HG03558 (cell line): ENCODE measurements at regions not wholly inside any gene's neighbourhood (a gene's known extent, or its start where the extent isn't known, plus 50 kb on each side); places are given as distances from the start of the nearest gene placed in this dataset.
"Not testable (repeated sequence)": the region's sequence is repeated elsewhere in the genome, so short reads cannot be mapped to it uniquely, and the experiment has no call there.

ENCODE experiments used
- ATAC-seq: cut with Tn5 transposase; IDR thresholded peaks from one replicate; pipeline ENCODE4 v1.9.1; 2021; ENCODE audit warnings: moderate number of reproducible peaks; ENCODE audit not compliant: unreplicated experiment; ENCODE audit errors: extremely low read depth

DNA sequence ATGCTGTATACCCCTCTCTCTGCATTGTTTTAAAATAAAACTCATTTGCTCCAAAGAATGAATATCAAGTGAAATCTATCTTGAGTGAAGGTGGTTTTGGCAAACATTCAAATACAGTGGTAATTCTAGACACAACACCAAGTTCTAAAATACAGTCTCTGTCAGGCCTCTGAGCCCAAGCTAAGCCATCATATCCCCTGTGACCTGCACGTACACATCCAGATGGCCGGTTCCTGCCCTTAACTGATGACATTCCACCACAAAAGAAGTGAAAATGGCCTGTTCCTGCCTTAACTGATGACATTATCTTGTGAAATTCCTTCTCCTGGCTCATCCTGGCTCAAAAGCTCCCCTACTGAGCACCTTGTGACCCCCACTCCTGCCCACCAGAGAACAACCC, 1201.5 kb downstream of the FLRT2 start:
- not testable (repeated sequence) for ATAC-seq

DNA sequence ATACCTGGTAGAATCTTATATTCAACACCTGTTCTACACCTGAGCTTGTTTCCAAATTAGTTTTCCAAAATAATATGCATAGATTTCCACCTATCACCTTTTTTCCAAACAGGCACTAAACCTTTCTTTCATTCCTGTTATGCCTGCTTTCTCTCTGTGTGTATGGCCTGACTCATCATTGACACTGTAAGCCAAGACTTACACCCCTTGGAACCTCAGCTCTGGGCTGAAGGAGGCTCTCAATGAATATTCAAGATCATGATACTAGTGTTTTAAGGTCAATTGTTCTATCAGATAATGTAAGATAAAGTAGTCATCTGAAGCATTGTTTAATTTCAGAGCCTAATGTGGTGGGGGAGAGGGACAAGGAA, 1193.3 kb downstream of the FLRT2 start:
- ATAC-seq, result no peak

DNA sequence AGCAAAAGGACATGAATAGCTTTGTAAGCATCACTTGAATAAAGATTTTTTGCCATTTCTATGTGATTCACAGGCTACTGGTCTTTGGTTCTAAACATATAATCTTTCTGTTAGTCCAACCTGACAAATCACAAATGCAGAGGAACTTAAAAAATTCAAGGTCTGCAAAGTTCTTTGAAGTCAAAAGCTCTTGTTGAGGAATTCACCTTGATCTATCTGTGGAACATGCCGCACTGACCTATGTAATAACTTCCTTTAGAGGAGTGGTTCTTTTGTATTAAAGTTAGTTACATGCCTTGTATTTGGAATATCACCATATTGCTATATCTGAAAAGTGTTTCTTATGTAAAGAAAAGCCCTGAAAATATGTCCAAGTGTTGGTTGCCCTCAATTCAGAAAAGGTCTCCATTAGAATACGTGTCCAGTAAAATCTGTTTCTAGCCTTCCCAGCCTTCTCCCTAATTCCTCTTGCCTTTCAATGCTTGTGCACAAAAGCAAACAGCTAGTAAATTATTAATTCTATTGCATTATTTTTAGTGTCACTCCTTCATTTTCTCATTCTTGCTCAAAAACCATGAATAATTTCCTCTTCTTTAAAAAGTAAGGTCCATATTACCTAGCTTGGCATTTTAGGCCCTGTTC, 1192.8 kb downstream of the FLRT2 start:
- no peak for ATAC-seq

DNA sequence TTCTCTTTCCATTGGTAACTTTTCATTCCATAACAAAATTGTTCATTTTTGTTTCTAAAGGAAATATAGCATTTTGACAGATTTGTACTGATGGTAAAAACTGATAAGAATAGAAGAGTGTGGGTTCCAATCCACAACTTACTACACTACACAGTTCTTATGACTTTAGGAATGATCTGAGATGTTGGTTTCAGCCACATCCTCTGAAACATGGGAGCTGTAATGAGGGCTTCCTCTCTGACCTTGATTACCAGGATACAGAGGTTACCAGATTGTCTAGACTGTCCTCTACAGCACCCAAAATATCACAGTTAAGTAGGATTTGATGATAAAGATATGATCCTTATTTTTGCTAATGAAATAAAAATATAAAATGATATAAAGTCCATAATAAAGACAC, 1184.6 kb downstream of the FLRT2 start:
- no peak for ATAC-seq

DNA sequence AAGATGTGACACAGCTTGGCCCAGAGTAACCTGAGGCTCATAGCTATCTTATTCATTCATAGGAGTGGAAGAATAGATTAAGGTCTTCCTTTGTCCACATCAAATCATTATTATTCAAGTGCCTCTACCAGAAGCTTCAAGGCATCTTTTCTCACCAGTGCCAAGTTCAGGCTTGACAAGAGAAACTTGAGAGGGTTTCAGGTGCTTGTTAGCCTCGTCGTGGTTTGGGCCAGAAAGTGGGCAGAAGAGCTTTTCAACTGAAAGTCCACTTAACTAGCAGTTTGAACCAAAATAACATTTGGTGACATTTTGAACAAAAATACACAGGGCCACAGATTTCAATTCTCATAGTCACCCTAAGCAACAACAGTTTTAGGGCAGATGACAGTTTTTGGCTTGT, 1184.2 kb downstream of the FLRT2 start:
- ATAC-seq, result no peak

DNA sequence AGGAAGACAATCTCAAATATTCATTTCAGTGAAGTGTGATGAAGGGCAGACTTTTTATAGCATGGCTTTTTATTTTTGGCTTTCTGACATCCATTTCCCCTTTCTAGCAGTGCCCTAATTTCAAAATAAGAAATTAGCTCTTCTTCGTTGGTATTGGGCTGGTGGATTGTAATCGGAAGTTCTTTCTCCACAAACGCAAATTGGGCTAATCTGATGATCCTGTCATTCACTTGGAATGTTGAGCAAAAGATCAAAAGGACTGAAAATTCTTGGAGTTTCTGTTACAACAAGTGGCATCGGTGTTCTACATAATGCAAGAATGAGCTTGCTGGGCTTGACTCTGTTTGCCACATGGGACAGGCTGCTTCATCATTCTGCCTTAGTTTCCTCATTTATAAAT, 1182.8 kb downstream of the FLRT2 start:
- no peak for ATAC-seq

DNA sequence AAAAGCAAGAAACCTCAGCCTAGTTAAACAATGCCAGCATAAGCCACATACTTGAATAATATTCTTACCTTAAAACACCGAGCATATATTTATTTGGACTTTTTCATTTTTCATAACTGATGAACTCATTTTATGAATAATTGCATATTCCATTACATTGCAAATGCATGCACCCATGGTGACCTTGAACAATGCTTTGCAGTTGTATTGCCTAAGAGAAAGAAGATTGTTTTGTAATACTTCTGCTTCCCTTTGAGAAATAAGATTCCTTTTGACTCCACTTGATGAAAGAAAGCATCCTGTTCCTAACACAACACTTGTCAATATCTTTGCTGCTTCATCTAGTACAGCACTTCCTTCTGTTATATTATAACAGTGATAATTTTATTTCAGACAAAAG, 1182.2 kb downstream of the FLRT2 start:
- no peak for ATAC-seq

DNA sequence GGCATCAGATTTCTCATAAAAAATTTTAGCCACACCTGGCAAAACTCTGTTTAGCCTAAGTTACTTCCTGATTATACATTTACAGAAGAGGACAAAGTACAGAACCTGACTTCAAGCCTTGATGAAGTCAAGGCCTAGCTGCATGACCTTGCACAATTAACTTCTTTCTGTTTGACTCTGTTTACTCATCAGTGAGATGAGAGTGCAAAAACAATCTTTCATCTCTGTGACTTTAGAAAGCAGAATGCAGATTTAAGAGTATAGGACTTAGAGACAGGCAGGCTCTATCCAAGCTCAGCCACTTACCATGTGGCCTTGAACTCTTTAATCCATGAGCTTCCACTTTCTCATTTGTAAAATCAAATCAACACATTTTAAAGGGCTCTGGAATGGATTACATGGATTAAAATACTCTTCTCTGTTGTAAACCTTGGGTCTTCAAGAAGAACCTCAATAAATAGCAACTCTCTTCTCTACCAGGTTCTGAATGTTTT, 1178.9 kb downstream of the FLRT2 start:
- ATAC-seq, result no peak

DNA sequence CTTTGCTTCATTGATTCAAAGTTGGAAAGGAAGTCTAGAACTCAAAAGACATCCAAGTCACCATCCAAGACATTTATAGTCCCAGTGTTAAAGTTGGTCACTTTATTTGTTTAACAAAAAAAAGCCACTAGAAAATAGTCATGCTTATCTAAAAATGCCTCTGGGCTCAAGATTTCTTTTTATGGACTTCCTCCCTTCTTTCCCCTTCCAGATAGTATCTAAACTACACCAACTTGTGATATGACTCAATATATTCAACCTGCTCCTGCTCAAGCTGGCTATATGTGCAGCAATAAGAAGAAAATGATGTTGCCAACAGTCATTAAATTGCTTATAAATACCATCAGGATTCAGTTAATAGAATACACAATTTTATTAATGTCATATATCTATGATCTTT, 1177.1 kb downstream of the FLRT2 start:
- no peak for ATAC-seq

DNA sequence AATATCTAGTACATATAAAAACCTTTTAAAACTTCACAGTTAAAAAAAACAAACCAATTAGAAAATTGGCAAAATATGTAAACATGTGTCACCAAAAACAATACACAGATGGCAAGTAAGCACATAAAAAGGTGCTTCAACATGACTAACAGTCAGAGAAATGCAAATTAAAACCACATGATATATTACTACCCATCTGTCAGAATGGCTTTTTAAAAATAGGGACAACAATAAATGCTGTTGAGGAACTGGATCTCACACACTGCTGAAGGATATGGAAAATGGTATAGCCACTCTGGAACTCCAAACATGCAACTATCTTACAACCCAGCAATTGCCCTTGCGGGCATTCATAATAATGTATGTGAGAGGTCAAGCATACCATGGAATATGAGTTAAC, 1153.6 kb downstream of the FLRT2 start:
- no peak for ATAC-seq

DNA sequence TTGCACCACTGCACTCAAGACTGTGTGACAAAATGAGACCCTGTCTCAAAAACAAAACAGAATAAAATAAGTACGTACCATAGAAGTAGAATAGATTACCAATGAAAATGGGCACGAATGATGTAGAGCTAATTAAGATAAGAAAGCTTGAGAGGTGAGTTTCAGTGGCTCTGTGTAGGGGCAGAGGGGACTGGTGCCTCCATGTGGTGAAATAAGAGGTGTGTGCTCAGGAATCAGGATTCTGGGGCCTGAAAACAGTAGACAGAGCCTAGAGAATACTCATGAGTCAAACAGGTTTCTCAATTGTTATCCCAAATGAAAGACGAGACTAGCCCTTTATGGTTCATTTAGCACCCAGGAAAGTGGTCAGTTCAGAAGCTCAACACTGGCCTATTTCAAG, 1145.1 kb downstream of the FLRT2 start:
- ATAC-seq, result no peak

DNA sequence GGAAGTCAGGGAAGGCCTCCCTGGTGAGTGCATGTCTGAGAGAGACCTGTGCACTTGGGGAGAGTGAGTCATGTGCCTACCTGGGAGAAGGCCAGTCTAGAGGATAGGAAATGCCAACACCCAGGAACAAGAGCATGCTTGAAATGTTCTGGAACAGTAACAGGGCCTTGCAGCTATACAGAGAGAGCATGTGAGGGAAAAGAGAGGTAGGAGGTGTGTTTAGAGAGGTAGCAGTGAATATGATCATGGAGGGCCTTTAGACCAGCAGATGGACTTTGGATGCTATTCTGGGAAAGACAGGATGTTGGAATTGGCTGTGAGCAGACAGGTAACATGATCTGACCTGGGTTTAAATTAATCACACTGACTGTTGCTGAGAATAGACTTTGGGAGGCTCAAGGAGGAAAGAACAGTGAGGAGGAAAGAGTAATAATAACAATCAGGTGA, 1143.6 kb downstream of the FLRT2 start:
- no peak for ATAC-seq

DNA sequence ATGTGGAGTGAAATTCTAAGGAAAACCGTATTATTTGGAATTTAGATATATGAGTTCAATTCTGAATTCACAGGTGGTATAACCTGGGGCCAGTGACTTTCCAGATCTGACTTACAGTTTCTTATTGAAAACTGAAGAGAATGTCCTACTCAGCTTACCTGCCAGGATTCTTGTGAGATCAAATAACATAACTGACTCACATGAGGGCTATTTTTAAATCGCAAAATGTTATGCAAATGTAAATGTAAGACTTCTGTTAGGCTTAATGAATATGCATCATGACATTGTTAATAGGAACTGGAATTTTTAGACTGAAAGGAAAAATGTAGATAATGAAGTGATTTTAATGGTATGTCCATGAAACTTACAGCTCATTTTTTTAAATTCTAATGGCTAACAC, 1142.1 kb downstream of the FLRT2 start:
- no peak for ATAC-seq

DNA sequence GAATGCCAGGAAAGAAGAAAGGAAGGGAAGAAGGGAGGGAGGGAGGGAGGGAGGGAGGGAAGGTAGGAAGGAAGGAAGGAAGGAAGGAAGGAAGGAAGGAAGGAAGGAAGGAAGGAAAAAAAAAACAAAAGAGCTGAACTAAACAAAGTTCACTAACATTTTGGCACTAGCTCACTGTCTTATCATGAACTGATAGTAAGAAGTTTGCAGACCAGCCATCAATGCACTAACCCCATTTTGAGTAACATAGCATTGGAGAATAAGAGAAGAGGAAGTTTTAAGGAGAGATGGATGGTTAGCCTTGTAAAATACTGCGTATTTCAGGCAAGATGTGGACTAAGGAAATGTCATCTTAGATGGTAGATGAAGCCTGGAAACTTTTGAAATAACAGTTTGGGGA, 1136.0 kb downstream of the FLRT2 start:
- no peak for ATAC-seq

DNA sequence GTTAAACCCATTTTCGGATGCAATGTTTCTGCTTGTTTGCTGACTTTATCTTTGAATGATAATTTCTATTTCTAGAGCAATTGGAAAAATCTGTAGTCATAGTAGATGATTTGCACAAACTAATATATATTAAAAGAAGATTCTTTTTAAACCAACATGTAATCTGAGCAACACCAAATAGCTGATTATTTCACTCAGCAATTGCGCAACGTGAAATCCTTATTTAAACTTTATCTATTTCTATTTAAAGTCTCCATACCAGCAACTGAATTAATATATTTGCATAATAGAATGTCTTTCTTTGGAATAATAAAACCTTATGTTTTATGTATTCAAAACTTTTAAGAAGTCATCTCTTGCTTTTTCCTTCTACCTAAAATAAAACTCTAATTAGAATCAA, 1132.4 kb downstream of the FLRT2 start:
- ATAC-seq, result no peak

DNA sequence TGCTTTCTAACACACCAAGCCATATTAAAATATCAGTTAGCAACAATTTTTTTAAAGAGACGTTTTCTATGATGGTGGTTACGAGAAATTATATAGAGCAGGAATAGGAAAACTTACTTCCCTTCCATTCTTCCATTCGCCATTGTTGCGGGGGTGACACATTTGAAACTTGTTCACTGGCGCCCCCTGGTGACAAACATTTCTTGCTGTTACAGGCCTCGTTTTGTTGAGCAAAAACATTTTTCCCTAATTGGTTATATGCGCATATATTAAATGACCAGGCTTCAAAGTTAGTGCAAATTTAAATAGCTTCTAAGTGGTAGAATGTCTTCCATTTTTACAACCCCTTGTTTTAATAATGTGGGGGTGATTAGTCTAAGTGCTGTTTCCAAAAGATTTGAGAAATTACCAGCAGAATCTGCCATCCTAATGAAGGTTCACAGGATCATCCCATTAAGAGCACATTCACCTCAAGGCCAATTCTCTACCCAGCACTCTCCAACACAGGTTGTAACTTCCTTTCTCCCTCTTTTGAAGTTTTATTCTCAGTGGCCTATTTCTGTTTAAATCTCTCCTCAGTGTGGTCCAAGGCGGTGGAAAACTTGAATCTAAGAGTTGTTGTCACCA, 1124.7 kb downstream of the FLRT2 start:
- ATAC-seq, result no peak

DNA sequence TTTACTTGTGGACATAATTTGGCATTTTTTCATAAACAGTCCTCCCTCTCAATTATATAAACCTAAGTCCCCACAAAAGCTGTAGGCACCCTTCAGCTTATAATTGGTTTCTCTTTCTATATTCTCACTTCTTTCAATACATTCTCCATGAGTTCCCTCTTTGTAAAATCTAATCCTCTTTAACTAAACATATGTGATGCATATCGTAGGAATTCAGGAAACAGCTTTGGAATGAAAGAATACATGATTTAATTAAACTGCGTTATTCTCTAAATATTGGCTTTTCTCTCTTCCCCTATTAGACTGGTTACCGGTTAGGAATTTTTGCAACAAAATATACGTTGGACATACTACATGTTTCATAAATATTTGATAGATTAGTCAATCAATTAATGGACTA, 1122.6 kb downstream of the FLRT2 start:
- no peak for ATAC-seq

DNA sequence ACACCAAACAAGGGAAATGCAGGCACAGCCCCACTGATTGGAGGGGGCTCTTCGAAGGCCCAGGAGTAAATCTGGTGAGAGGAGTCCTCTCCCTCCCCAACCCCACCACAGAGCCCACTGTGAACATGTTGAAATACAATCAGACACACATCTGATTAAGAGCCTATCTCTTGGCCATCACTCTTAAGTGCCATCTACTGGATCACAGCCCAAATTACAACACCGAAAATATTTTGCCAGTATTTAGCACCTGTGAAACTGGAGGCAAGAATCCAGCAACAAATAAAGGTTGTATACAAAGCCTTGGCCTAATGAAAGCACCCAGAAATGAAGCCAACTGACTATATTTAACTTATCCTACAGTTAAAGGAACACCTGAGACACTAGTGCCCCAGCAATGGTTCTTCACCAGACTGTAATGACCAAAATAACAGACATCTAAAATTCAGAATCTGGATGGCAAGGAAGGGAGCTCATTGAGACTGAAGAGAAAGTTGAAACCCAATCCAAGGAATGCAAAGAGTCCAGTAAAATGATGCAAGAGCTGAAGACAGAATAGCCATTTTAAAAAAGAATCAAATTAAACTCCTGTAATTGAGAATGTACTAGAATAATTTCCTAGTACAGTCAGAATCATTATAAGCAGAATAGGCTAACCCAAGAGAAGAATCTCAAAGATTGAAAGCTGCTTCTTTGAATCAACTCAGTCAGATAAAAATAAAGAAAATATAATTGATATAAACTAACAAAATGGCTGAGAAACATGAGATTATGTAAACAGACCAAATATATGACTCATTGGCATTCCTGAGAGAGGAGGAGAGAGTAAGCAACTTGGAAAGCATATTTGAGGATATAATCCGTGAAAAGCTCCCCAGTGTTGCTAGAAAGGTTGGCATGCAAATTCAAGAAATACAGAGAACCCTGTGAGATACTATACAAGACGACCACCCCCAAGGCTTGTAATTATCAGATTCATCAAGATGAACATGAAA, 1117.0 kb downstream of the FLRT2 start:
- ATAC-seq, result no peak

DNA sequence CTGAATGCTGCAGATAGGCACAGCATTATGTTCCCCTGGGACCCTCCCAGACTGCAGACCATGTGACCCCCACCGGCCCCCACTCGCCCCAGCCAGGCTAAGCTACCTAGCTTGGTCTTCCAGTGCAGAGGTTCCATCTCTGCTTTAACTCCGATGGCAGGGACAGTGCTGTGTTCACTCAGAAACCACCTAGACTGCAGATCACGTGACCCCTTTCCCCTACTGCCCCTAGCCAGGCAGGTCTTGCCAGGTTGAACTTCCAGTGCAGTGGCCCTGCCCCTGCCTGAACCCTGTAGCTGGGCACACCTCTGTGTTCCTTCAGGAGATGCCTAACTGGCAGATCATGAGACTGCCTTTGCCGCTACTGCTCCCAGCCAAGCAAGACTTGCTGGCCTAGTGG, 1116.2 kb downstream of the FLRT2 start:
- ATAC-seq, result no peak

DNA sequence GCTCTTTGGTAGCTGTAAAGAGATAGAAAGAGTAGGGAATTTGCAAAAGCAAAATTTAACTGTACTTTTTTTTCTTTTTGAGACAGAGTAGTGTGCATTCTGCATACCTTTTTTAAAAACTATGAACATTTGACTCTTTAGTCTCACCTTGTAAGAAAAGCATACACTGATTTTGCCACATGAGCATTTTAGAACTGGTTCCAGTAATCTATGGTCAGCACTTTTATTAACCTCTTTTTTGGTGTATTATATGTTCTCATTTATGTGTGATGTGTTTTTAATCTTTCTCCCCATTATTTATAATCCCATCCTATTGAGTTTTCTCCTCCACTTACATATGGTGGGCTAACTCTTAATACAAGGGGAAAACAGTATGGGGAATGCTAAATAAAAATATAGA, 1111.4 kb downstream of the FLRT2 start:
- ATAC-seq, result no peak

DNA sequence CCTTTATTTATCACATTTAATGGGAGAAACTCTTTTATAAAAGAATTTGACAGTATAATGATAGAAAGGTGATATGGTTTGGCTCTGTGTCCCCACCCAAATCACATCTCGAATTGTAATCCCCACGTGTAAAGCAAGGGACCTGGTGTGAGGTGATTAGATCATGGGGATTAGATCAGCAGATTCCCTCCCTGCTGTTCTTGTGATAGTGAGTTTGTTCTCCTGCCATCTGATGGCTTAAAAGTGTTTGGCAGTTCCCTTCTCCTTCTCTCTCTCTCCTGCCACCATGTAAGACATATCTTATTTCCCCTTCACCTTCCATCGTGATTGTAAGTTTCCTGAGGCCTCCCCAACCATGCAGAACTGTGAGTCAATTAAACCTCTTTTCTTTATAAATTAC, 1110.3 kb downstream of the FLRT2 start:
- no peak for ATAC-seq
